ENCODE measurements at regions not wholly inside any gene's neighbourhood (a gene's known extent, or its start where the extent isn't known, plus 50 kb on each side); places are given as distances from the start of the nearest gene placed in this dataset.

- TF ChIP-seq, protein P1, sequence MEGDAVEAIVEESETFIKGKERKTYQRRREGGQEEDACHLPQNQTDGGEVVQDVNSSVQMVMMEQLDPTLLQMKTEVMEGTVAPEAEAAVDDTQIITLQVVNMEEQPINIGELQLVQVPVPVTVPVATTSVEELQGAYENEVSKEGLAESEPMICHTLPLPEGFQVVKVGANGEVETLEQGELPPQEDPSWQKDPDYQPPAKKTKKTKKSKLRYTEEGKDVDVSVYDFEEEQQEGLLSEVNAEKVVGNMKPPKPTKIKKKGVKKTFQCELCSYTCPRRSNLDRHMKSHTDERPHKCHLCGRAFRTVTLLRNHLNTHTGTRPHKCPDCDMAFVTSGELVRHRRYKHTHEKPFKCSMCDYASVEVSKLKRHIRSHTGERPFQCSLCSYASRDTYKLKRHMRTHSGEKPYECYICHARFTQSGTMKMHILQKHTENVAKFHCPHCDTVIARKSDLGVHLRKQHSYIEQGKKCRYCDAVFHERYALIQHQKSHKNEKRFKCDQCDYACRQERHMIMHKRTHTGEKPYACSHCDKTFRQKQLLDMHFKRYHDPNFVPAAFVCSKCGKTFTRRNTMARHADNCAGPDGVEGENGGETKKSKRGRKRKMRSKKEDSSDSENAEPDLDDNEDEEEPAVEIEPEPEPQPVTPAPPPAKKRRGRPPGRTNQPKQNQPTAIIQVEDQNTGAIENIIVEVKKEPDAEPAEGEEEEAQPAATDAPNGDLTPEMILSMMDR (IDR thresholded peaks at IDR 0.05), result no peak
- no peak for TF ChIP-seq POLR2A (IDR thresholded peaks at IDR 0.05)
Measured at GRCh38 chr2:12811916-12812315, 95.2 kb downstream of the TRIB2 start.

Data from Peyer's patch (tissue), 4 donors.